Mononuclear cell (primary cell): ENCODE measurements at regions not wholly inside any gene's neighbourhood (a gene's known extent, or its start where the extent isn't known, plus 50 kb on each side); places are given as distances from the start of the nearest gene placed in this dataset.
"Not testable (repeated sequence)": the region's sequence is repeated elsewhere in the genome, so short reads cannot be mapped to it uniquely, and the experiment has no call there.

Experiments used
- H3K27me3 ChIP-seq: 2 replicates; pipeline ENCODE4 v1.6.0; 2011; ENCODE audit warnings: low read length, control low read depth; ENCODE audit not compliant: insufficient read depth
- H3K4me1 ChIP-seq: 2 replicates; pipeline ENCODE4 v1.5.1; 2011; ENCODE audit warnings: mild to moderate bottlenecking, low read length, control low read depth; ENCODE audit not compliant: insufficient read depth
- H3K4me3 ChIP-seq: 2 replicates; pipeline ENCODE4 v1.5.1; 2011; ENCODE audit warnings: mild to moderate bottlenecking, low read length, moderate library complexity
- H3K9me3 ChIP-seq: 2 replicates; pipeline ENCODE4 v1.5.1; 2011; ENCODE audit warnings: low read depth, mild to moderate bottlenecking, control low read depth, low read length

- Histone ChIP-seq H3K4me3 (no peak overlapping the region), H3K27me3 (peaks cover 24% of the 10 kb centered on the region), H3K4me1 (no peaks in the 10 kb centered on the region), H3K9me3 (peaks cover 9% of the 10 kb centered on the region)
These were observed 181.2 kb upstream of the HES1 start for GRCh38 chr3:193954752-193955151.

GRCh38 chr3:193955719-193956118, 180.2 kb upstream of the HES1 start:
- peaks cover 9% of the 10 kb centered on the region for H3K9me3 ChIP-seq
- no peaks in the 10 kb centered on the region for H3K4me1 ChIP-seq
- H3K4me3 ChIP-seq, result no peak overlapping the region
- peaks cover 24% of the 10 kb centered on the region for H3K27me3 ChIP-seq

- peaks cover 2% of the 10 kb centered on the region for H3K9me3 ChIP-seq
- H3K4me1 ChIP-seq, result no peaks in the 10 kb centered on the region
- no peak overlapping the region for H3K4me3 ChIP-seq
- H3K27me3 ChIP-seq, result peaks cover 32% of the 10 kb centered on the region
These were observed 176.1 kb upstream of the HES1 start for GRCh38 chr3:193959861-193960260.

GRCh38 chr3:193960487-193961274, 175.3 kb upstream of the HES1 start:
- H3K9me3 ChIP-seq, result no peaks in the 10 kb centered on the region
- no peak overlapping the region for H3K4me3 ChIP-seq
- peaks cover 30% of the 10 kb centered on the region for H3K27me3 ChIP-seq
- H3K4me1 ChIP-seq, result no peaks in the 10 kb centered on the region

GRCh38 chr3:193962986-193963685, 172.8 kb upstream of the HES1 start:
- no peaks in the 10 kb centered on the region for H3K9me3 ChIP-seq
- peaks cover 34% of the 10 kb centered on the region for H3K27me3 ChIP-seq
- no peak overlapping the region for H3K4me3 ChIP-seq
- no peaks in the 10 kb centered on the region for H3K4me1 ChIP-seq

GRCh38 chr3:193963808-193964516, 172.0 kb upstream of the HES1 start:
- H3K9me3 ChIP-seq, result no peaks in the 10 kb centered on the region
- no peaks in the 10 kb centered on the region for H3K4me1 ChIP-seq
- no peak overlapping the region for H3K4me3 ChIP-seq
- H3K27me3 ChIP-seq, result peaks cover 27% of the 10 kb centered on the region

GRCh38 chr3:193964517-193964880, 171.4 kb upstream of the HES1 start:
- no peaks in the 10 kb centered on the region for H3K4me1 ChIP-seq
- H3K9me3 ChIP-seq, result no peaks in the 10 kb centered on the region
- H3K4me3 ChIP-seq, result no peak overlapping the region
- peaks cover 32% of the 10 kb centered on the region for H3K27me3 ChIP-seq

- H3K4me1 ChIP-seq, result peaks cover 16% of the 10 kb centered on the region
- no peaks in the 10 kb centered on the region for H3K9me3 ChIP-seq
- peaks cover 44% of the 10 kb centered on the region for H3K27me3 ChIP-seq
- no peak overlapping the region for H3K4me3 ChIP-seq
These were observed 167.5 kb upstream of the HES1 start for GRCh38 chr3:193968380-193968974.

GRCh38 chr3:193970131-193970772, 165.7 kb upstream of the HES1 start:
- not testable (repeated sequence) for H3K4me3 ChIP-seq, H3K9me3 ChIP-seq
- Histone ChIP-seq H3K4me1 (peaks cover 16% of the 10 kb centered on the region), H3K27me3 (peaks cover 54% of the 10 kb centered on the region)

- no peak overlapping the region for H3K4me3 ChIP-seq
- H3K4me1 ChIP-seq, result peaks cover 16% of the 10 kb centered on the region
- H3K27me3 ChIP-seq, result peaks cover 58% of the 10 kb centered on the region
- no peaks in the 10 kb centered on the region for H3K9me3 ChIP-seq
These were observed 165.2 kb upstream of the HES1 start for GRCh38 chr3:193970773-193971206.

- peaks cover 16% of the 10 kb centered on the region for H3K4me1 ChIP-seq
- peaks cover 58% of the 10 kb centered on the region for H3K27me3 ChIP-seq
- no peaks in the 10 kb centered on the region for H3K9me3 ChIP-seq
- H3K4me3 ChIP-seq, result no peak overlapping the region
These were observed 164.6 kb upstream of the HES1 start for GRCh38 chr3:193971261-193971751.

- peaks cover 16% of the 10 kb centered on the region for H3K4me1 ChIP-seq
- peaks cover 54% of the 10 kb centered on the region for H3K27me3 ChIP-seq
- H3K9me3 ChIP-seq, result no peaks in the 10 kb centered on the region
- H3K4me3 ChIP-seq, result no peak overlapping the region
These were observed 164.0 kb upstream of the HES1 start for GRCh38 chr3:193971966-193972365.

GRCh38 chr3:193972832-193973231, 163.1 kb upstream of the HES1 start:
- peaks cover 50% of the 10 kb centered on the region for H3K27me3 ChIP-seq
- no peaks in the 10 kb centered on the region for H3K9me3 ChIP-seq
- peaks cover 21% of the 10 kb centered on the region for H3K4me1 ChIP-seq
- no peak overlapping the region for H3K4me3 ChIP-seq

GRCh38 chr3:193974191-193974652, 161.7 kb upstream of the HES1 start:
- H3K27me3 ChIP-seq, result peaks cover 48% of the 10 kb centered on the region
- no peak overlapping the region for H3K4me3 ChIP-seq
- H3K4me1 ChIP-seq, result peaks cover 28% of the 10 kb centered on the region
- H3K9me3 ChIP-seq, result no peaks in the 10 kb centered on the region
